Sigmoid colon (tissue), 4 donors: ENCODE measurements at regions not wholly inside any gene's neighbourhood (a gene's known extent, or its start where the extent isn't known, plus 50 kb on each side); places are given as distances from the start of the nearest gene placed in this dataset.
"Not testable (repeated sequence)": the region's sequence is repeated elsewhere in the genome, so short reads cannot be mapped to it uniquely, and the experiment has no call there.

ENCODE experiments used
- POLR2A ChIP-seq, 2 donors: fragments of 450-650 bp; IDR thresholded peaks; one replicate each; pipeline ENCODE4 v1.6.1; 2016; ENCODE audit warnings: antibody characterized with exemption in 2 of 2, mild to moderate bottlenecking in 2 of 2, moderate library complexity in 2 of 2
- POLR2AphosphoS5 ChIP-seq, 4 donors: sonication (generic); formaldehyde crosslinking; IDR thresholded peaks; one replicate each; pipeline ENCODE4 v1.6.1; 2017; ENCODE audit warnings: antibody characterized with exemption in 4 of 4
- TF ChIP-seq, protein P1 (sequence below), 4 experiments: fragments of 450-650 bp in 3 of 4; fragments of 200-600 bp in 1 of 4; IDR thresholded peaks; one replicate each; pipeline ENCODE4 v1.5.1; 2016 to 2019; ENCODE audit warnings: antibody characterized with exemption in 4 of 4, mild to moderate bottlenecking in 3 of 4, moderate library complexity in 2 of 4

DNA sequence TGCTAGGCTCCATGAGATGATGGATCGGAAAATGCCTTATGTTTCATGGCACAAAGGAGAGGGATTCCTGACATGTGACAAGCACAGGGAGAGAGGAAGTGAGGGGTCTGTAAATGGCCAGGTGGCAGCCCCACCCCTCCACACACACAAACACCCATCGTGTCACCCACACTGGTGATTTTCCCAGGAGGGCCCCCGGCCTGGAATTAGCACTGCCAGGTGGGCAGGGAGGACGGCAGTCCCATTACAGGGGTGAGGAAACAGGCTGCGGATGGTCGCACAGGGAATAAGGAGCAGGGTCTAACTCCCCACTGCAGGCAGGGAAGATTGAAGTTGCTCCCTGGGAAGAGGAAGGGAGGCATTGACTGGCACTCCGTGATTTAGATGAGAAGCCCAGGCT, 395.3 kb upstream of the ZNF337 start:
- not testable (repeated sequence) for TF ChIP-seq POLR2A, POLR2AphosphoS5 (IDR thresholded peaks at IDR 0.05)
- TF ChIP-seq, protein P1, sequence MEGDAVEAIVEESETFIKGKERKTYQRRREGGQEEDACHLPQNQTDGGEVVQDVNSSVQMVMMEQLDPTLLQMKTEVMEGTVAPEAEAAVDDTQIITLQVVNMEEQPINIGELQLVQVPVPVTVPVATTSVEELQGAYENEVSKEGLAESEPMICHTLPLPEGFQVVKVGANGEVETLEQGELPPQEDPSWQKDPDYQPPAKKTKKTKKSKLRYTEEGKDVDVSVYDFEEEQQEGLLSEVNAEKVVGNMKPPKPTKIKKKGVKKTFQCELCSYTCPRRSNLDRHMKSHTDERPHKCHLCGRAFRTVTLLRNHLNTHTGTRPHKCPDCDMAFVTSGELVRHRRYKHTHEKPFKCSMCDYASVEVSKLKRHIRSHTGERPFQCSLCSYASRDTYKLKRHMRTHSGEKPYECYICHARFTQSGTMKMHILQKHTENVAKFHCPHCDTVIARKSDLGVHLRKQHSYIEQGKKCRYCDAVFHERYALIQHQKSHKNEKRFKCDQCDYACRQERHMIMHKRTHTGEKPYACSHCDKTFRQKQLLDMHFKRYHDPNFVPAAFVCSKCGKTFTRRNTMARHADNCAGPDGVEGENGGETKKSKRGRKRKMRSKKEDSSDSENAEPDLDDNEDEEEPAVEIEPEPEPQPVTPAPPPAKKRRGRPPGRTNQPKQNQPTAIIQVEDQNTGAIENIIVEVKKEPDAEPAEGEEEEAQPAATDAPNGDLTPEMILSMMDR (IDR thresholded peaks at IDR 0.05): not testable (repeated sequence)
